GM23338 (cell line): ENCODE measurements at regions not wholly inside any gene's neighbourhood (a gene's known extent, or its start where the extent isn't known, plus 50 kb on each side); places are given as distances from the start of the nearest gene placed in this dataset.

ENCODE experiments used
- CREB1 ChIP-seq: fragments of 250-450 bp; sonication (Bioruptor Pico); IDR thresholded peaks from 2 replicates; pipeline ENCODE4 v1.5.0; 2020; ENCODE audit warnings: low read depth, mild to moderate bottlenecking, moderate library complexity
- EZH2 ChIP-seq: fragments of 200-600 bp; sonication (generic); IDR thresholded peaks from one replicate; pipeline ENCODE4 v1.8.0; 2017; ENCODE audit warnings: antibody characterized with exemption, mild to moderate bottlenecking, low read depth; ENCODE audit not compliant: unreplicated experiment
- EZH2phosphoT487 ChIP-seq: fragments of 200-600 bp; sonication (generic); IDR thresholded peaks from one replicate; pipeline ENCODE4 v1.8.1; 2018; ENCODE audit warnings: antibody characterized with exemption; ENCODE audit not compliant: unreplicated experiment
- POLR2AphosphoS5 ChIP-seq: IDR thresholded peaks from 2 replicates; pipeline ENCODE4 v1.6.1; 2016; ENCODE audit warnings: antibody characterized with exemption, low read depth
- TF ChIP-seq, protein P1 (sequence below), 2 experiments: fragments of 200-600 bp in 1 of 2; sonication (generic) in 1 of 2; conservative IDR thresholded peaks; 2 replicates each; pipeline versions ENCODE4 v1.5.1 to v1.6.1; 2016 to 2017; ENCODE audit warnings: antibody characterized with exemption in 2 of 2, low read depth in 2 of 2, mild to moderate bottlenecking in 2 of 2, moderate library complexity in 1 of 2
- TF ChIP-seq, protein P2 (sequence below): IDR thresholded peaks from one replicate; pipeline ENCODE4 v1.6.1; 2018; ENCODE audit warnings: antibody characterized with exemption; ENCODE audit not compliant: unreplicated experiment

DNA sequence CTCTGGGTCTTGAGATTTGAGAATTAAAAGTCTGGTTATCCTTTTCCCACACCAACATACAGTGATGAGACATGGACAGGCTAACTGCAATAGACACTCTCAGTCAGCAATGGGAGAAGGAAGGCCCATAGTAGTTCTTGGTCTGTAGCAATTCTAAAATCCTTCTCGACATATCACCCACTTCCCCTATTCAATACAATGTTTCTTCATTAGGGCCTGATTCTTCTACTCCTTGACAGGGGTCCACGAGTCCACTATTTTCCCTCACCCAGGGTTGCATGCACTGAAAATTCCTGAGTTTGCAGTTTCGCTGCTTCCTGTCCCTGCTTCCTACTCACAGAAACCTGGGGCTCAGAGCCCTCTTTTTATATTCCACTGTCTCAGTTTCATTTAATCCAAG is 402.8 kb downstream of the MAT2B start:
- TF ChIP-seq, protein P1, sequence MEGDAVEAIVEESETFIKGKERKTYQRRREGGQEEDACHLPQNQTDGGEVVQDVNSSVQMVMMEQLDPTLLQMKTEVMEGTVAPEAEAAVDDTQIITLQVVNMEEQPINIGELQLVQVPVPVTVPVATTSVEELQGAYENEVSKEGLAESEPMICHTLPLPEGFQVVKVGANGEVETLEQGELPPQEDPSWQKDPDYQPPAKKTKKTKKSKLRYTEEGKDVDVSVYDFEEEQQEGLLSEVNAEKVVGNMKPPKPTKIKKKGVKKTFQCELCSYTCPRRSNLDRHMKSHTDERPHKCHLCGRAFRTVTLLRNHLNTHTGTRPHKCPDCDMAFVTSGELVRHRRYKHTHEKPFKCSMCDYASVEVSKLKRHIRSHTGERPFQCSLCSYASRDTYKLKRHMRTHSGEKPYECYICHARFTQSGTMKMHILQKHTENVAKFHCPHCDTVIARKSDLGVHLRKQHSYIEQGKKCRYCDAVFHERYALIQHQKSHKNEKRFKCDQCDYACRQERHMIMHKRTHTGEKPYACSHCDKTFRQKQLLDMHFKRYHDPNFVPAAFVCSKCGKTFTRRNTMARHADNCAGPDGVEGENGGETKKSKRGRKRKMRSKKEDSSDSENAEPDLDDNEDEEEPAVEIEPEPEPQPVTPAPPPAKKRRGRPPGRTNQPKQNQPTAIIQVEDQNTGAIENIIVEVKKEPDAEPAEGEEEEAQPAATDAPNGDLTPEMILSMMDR (conservative IDR thresholded peaks at IDR 0.05; ENCODE audit: low read depth in 2 of 2) = no peak
- TF ChIP-seq EZH2phosphoT487 = no peak
- no peak for TF ChIP-seq CREB1
- TF ChIP-seq POLR2AphosphoS5 = no peak
- TF ChIP-seq, protein P2, sequence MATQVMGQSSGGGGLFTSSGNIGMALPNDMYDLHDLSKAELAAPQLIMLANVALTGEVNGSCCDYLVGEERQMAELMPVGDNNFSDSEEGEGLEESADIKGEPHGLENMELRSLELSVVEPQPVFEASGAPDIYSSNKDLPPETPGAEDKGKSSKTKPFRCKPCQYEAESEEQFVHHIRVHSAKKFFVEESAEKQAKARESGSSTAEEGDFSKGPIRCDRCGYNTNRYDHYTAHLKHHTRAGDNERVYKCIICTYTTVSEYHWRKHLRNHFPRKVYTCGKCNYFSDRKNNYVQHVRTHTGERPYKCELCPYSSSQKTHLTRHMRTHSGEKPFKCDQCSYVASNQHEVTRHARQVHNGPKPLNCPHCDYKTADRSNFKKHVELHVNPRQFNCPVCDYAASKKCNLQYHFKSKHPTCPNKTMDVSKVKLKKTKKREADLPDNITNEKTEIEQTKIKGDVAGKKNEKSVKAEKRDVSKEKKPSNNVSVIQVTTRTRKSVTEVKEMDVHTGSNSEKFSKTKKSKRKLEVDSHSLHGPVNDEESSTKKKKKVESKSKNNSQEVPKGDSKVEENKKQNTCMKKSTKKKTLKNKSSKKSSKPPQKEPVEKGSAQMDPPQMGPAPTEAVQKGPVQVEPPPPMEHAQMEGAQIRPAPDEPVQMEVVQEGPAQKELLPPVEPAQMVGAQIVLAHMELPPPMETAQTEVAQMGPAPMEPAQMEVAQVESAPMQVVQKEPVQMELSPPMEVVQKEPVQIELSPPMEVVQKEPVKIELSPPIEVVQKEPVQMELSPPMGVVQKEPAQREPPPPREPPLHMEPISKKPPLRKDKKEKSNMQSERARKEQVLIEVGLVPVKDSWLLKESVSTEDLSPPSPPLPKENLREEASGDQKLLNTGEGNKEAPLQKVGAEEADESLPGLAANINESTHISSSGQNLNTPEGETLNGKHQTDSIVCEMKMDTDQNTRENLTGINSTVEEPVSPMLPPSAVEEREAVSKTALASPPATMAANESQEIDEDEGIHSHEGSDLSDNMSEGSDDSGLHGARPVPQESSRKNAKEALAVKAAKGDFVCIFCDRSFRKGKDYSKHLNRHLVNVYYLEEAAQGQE = no peak
- TF ChIP-seq EZH2 = no peak
